Astrocyte of the cerebellum (primary cell): ENCODE measurements at regions not wholly inside any gene's neighbourhood (a gene's known extent, or its start where the extent isn't known, plus 50 kb on each side); places are given as distances from the start of the nearest gene placed in this dataset.
"Not testable (repeated sequence)": the region's sequence is repeated elsewhere in the genome, so short reads cannot be mapped to it uniquely, and the experiment has no call there.

ENCODE experiments used
- DNase-seq: peaks from one replicate; pipeline ENCODE4 v3.0.0-alpha.2; 2011; ENCODE audit warnings: low read depth
- H3K4me3 ChIP-seq: 2 replicates; pipeline ENCODE4 v1.5.1; 2011; ENCODE audit warnings: mild to moderate bottlenecking, low read depth, low read length, moderate library complexity
- CTCF ChIP-seq: IDR thresholded peaks from 2 replicates; pipeline ENCODE4 v1.5.1; 2012; ENCODE audit warnings: low read length, low read depth, moderate library complexity, mild to moderate bottlenecking; ENCODE audit errors: missing control alignments
- in situ Hi-C: cut with HindIII; loops from 2 replicates; pipeline ENCODE4 v1.10.0; 2017; ENCODE audit warnings: low sequenced_read_pairs

GRCh38 chr12:25800101-25800500 is 158.4 kb upstream of the RASSF8 start:
- TF ChIP-seq CTCF = no peak
- no peak for DNase-seq

GRCh38 chr12:25801734-25802133 is 156.7 kb upstream of the RASSF8 start:
- no peak for TF ChIP-seq CTCF
- in situ Hi-C loops = no loop called here
- no peak overlapping the region for H3K4me3 ChIP-seq
- DNase-seq = no peak

More at GRCh38 chr12:25800101-25800500, 158.4 kb upstream of the RASSF8 start:
- in situ Hi-C loops = no loop called here
- no peak overlapping the region for H3K4me3 ChIP-seq

GRCh38 chr12:25802143-25802542 is 156.3 kb upstream of the RASSF8 start:
- in situ Hi-C loops = no loop called here
- DNase-seq = no peak
- TF ChIP-seq CTCF = no peak
- H3K4me3 ChIP-seq = no peak overlapping the region

- H3K4me3 ChIP-seq, in situ Hi-C loops, DNase-seq: not testable (repeated sequence)
These were observed 155.3 kb upstream of the RASSF8 start for GRCh38 chr12:25803029-25803664.

- in situ Hi-C loops, H3K4me3 ChIP-seq, DNase-seq: not testable (repeated sequence)
These were observed 154.2 kb upstream of the RASSF8 start for GRCh38 chr12:25804286-25804685.

- H3K4me3 ChIP-seq = no peak overlapping the region
- in situ Hi-C loops = no loop called here
- TF ChIP-seq CTCF = no peak
- no peak for DNase-seq
These were observed 152.2 kb upstream of the RASSF8 start for GRCh38 chr12:25806271-25806670.

- no peak for TF ChIP-seq CTCF
- in situ Hi-C loops = no loop called here
- no peak for DNase-seq
- H3K4me3 ChIP-seq = no peak overlapping the region
These were observed 149.9 kb upstream of the RASSF8 start for GRCh38 chr12:25808604-25809003.

GRCh38 chr12:25810683-25811082 is 147.8 kb upstream of the RASSF8 start:
- TF ChIP-seq CTCF = no peak
- DNase-seq = no peak
- in situ Hi-C loops = no loop called here
- H3K4me3 ChIP-seq = no peak overlapping the region
